Hippocampal formation (tissue), 2 donors: ENCODE measurements at regions not wholly inside any gene's neighbourhood (a gene's known extent, or its start where the extent isn't known, plus 50 kb on each side); places are given as distances from the start of the nearest gene placed in this dataset.
A peak's percentile ranks its signal among the peaks of the same experiment; 100 is the strongest.
"Not testable (repeated sequence)": the region's sequence is repeated elsewhere in the genome, so short reads cannot be mapped to it uniquely, and the experiment has no call there.

ENCODE experiments used
- DNase-seq, 2 donors: peaks; one replicate each; lab custom pipeline; 2025; lab: John Stamatoyannopoulos, UW

DNA sequence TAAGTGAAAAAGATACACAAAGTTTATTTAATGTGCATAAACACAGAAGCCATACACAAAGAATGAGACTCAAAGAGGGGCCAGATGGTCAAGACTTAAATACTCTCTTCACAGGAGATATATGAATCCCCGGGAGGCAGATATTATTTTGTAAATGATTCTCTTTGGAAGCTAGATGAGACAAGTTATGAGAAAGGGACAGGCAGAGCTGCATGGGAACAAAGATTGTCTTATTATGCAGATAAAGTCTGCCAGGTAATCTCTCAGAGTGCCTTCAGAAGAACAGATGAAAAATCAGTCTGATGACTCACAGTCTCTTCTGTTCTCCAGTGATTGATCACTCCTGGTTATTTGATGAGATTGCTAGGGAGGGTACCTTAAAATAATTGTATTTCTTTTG lies 89.0 kb downstream of the NAF1 start:
- no peak for DNase-seq

DNA sequence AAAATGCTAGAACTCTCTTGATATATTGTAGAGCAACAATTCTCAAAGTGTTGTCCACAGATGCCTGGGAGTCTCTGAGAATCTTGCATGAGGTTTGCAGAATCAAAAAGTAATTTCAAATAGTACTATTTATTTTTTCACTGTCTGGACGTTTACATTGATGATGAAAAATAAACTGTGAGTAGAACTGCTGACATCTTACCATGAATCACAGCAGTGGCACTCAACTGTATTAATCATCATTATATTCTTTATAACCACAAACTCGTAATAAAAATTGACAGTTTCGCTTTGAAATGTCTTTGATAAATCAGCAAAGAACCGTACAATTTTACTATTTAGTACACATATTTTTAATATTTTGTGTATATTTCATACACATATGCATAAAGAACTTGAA lies 94.5 kb downstream of the NAF1 start:
- DNase-seq, result no peak

DNA sequence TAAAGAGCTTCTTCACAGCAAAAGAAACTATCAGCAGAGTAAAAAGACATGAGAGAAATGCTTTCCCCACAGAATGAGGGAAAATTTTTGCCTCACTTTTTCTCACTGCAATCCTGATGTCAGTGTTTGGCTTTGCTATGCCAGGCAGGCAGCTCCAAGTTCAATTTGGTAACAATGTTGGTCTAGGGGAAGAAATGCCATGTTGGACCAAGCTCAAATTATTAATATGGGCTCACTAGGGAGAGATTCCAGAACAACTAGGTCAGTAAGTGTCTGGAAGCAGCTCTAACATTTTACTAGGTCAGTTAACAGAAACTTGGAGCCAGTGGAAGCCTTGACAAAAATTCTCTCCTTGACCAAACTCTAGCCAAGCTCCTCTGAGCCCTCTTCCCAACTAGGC lies 95.4 kb downstream of the NAF1 start:
- DNase-seq, result no peak

- DNase-seq, result no peak
Measured at GRCh38 chr4:163070023-163070422, 96.7 kb downstream of the NAF1 start.

DNA sequence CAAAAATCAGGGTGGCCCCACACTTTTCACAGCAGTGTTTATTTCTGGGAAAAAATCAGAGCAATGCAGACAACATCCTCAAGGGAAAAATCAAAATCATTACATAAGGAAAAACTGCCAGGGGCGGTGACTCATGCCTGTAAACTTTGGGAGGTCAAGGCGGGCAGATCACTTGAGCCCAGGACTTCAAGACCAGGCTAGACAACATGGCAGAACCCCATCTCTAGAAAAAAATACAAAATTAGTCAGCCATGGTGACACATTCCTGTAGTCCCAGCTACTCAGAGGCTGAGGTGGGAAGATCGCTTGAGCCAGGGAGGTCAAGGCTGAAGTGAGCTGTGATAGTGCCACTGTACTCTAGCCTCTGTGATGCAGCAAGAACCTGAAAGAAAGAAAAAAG lies 102.8 kb downstream of the NAF1 start:
- no peak for DNase-seq

DNA sequence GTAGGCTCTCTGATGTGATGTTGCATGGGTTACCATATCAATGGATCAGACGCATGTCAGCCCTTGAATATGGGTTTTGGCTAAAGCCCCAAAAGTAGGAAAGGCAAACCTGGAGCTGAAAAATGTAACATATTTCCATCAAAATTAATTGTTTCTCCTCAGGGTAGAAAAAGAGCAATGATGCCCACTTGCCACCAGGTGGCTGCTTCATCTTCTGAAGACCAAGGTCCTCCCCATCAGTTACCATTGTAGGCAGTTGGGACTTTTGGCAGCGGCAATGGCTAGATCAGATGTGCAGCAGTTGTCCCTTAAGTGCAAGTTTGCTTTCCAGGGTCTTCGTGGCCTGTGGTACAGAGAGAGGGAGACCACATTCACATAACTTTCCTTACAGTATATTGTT lies 118.2 kb downstream of the NAF1 start:
- DNase-seq, result no peak

DNA sequence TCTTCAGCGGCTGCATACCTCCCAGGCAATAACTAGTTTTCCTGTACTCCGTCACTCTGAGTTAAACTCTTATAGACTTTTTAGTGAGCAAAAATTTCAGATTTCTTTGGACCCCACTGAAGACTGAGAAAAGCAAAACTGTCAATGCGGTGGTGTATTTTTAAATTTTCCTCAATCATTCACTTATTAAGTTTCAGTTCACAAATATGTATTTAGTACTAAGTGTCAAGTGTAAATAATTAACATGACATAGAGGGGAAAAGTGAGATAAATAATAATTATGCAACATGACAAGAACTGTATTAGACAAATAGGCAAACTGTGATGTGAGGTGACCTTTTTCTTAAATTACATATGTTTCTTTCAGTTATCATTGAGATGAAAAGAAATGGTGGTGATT lies 124.4 kb downstream of the NAF1 start:
- no peak for DNase-seq

- DNase-seq, result no peak
Measured at GRCh38 chr4:163017135-163017534, 149.6 kb downstream of the NAF1 start.

GRCh38 chr4:163012816-163013215 lies 153.9 kb downstream of the NAF1 start:
- no peak for DNase-seq

- no peak for DNase-seq
Measured at GRCh38 chr4:163003979-163004378, 162.7 kb downstream of the NAF1 start.

- no peak for DNase-seq
Measured at GRCh38 chr4:162988530-162988929, 178.2 kb downstream of the NAF1 start.

DNA sequence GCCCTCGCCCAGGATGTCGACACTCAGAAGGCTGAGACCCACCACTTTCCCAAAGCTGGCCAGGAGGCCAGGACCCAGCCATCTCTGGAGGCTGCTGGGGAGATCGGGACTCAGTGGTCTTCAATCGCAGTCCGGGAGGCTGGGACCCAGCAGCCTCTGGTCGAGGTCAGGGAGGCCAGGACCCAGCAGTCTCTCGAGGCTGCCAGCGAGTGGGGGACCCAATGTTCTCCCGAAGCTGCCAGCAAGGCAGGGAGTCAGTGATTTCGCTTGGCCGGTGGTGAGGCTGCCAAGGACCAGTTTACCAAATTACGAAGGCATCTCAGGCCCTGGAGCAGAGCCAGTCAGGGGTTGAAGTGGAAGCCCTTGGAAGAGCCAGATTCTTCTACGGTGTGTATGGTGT lies 181.6 kb downstream of the NAF1 start:
- no peak for DNase-seq

DNA sequence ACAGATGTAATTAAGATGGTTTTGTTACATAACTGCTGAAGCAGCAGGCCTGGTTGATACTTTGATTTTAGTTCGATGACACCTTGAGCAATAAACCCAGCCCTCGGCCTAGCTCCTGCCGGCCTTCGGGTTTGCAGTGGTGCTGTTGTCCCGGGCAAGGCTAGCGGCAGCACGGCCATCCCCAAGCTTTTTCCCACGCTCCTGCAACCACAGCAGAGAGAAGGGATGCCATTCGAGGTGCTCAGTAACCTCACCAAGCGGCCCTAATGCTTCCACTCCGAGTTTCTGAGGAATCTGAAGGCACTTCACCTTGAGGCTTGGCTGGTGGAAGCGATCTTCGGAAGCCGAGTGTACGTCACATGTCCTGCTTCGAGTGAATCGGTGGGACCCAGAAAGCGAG lies 182.1 kb downstream of the NAF1 start:
- DNase-seq, result no peak

- no peak for DNase-seq
Measured at GRCh38 chr4:162981823-162982222, 184.9 kb downstream of the NAF1 start.

GRCh38 chr4:162978398-162978797 lies 188.3 kb downstream of the NAF1 start:
- no peak for DNase-seq

- DNase-seq, result no peak
Measured at GRCh38 chr4:162977788-162978187, 188.9 kb downstream of the NAF1 start.

DNA sequence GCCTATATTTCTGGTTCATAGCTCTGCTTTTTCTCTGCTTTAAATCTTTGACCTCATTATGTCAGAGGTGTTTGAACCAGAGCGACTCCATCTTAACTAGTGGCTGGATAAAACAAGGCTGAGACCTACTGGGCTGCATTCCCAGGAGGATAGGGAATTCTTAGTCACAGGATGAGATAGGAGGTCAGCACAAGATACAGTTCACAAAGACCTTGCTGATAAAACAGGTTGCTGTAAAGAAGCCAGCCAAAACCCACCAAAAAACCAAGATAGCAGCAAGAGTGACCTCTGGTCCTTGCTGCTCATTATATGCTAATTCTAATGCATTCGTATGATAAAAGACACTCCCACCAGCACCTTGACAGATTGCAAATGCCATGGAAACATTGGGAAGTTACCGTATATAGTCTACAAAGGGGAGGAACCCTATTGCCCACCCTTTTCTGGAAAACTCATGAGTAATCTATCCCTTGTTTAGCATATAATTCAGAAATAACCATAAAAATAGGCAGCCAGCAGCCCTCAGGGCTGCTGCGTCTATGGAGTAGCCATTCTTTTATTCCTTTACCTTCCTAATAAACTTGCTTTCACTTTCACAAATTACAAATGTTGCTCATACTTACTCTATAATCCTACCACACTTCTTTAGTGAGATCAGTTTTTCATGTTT lies 193.9 kb downstream of the NAF1 start:
- no peak for DNase-seq

- DNase-seq, result no peak
Measured at GRCh38 chr4:162969194-162969593, 197.5 kb downstream of the NAF1 start.

- DNase-seq, result not testable (repeated sequence)
Measured at GRCh38 chr4:162965978-162966377, 200.7 kb downstream of the NAF1 start.

DNA sequence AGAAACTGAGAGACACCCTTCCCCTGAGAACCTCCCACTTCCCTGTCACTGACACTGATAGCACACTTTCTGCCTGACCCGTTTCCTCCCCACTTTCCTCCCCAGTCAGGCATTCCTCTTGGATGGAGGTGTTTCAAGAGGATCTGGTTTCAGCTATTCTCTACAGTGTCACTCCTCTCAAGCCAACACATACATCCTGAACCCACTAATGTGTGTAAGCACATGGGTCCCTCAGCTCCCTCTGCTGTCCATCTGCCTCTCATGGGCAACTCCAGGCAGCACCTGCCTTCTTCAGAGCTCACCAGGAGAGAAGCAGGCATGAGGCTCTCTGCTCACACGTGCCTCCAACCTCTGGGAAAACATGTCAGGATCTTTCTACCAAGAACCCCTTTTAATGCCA lies 207.6 kb downstream of the NAF1 start:
- DNase-seq, result peak in 1 of 2 donors; percentile 2

DNA sequence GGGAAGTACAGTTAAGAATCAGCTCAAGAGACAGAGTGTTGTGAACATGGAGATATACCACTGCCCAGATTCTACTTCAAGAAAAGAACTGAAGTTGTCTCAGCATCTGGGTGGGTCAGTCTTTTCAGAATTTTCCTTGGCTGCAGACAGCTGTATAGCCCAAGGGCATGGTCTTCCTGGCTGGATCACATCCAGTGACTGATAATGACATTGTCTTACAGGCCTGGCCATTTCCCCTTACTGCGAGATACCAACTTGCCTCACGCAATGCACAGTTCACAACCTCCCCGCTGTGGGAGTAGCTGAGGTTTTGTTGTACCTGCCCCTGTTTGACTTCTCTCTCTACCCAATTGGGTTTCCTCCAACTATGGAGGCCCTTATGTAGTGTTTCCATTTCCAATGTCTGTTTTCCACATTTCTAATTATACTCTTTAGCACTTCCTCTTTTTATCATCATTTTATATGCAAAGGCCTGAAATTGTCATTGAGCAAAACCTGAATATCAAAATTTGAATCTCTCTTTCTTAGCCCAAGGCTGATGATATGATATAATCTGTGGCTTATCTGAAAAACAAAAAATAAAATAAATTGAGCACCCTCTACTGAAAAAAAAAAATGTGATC lies 209.1 kb downstream of the NAF1 start:
- no peak for DNase-seq

- DNase-seq, result no peak
Measured at GRCh38 chr4:162954976-162955375, 211.7 kb downstream of the NAF1 start.

- no peak for DNase-seq
Measured at GRCh38 chr4:162952232-162952631, 214.5 kb downstream of the NAF1 start.

DNA sequence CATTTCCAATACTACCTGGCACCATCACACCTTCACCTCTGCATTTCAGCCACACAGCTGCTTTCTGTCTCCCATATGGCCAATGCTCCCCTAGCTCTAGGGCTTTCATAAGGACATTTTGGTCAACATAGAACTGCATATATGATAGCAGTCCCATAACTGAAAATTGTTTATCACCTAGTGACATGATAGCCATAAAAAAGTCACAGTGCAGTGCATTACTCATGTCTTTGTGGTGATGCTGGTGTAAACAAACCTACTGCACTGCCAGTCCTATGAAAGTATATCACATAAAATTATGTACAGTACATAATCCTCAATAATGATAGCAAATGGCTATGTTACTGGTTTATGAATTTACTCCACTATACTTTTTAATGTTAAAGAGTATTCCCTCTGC lies 221.0 kb downstream of the NAF1 start:
- no peak for DNase-seq
